SK-N-SH (cell line): ENCODE measurements at regions not wholly inside any gene's neighbourhood (a gene's known extent, or its start where the extent isn't known, plus 50 kb on each side); places are given as distances from the start of the nearest gene placed in this dataset.

ENCODE experiments used
- CTCF ChIP-seq: fragments of 200-600 bp; sonication (generic); IDR thresholded peaks from 2 replicates; pipeline ENCODE4 v1.6.1; 2017; ENCODE audit warnings: antibody characterized with exemption, mild to moderate bottlenecking, moderate library complexity
- TAF1 ChIP-seq: IDR thresholded peaks from 2 replicates; pipeline ENCODE4 v1.6.1; 2012; ENCODE audit warnings: low read depth, mild to moderate bottlenecking, low read length, moderate library complexity, borderline replicate concordance

DNA sequence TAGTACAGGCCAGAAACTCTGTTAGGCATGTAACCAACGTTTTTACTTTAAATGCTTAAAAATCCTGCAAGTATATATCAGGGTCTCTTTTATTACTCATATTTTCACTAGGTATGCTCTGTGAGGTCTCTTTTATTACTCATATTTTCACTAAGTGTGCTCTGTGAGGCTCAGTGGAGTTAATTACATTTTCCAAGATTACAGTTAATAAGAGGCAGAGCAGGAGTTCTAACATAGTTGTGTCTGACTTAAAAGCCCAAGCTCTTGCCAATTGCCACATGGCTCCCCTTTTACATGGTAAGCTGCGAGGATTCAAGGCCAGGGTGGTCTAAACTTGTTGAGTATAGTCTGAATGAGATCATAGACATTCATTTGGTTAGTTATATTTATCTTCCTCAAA lies 81.0 kb upstream of the ARMCX2 start:
- TF ChIP-seq CTCF (no peak), TAF1 (no peak)
